Activated CD4-positive, alpha-beta T cell treated with anti-CD3 and anti-CD28 coated beads, Interleukin-2, amount 10 ng/mL, durations not matched to agents 7 days and 5 days (primary cell): ENCODE measurements at regions not wholly inside any gene's neighbourhood (a gene's known extent, or its start where the extent isn't known, plus 50 kb on each side); places are given as distances from the start of the nearest gene placed in this dataset.

Source experiments
- CTCF ChIA-PET: fragments of 350-600 bp; sonication (Branson Sonifier 250); formaldehyde crosslinking; loops from one replicate; lab custom pipeline; 2021; ENCODE audit warnings: antibody characterized with exemption; lab: Charles Lee
- POLR2A ChIA-PET: fragments of 350-600 bp; sonication (Branson Sonifier 250); formaldehyde crosslinking; loops from one replicate; lab custom pipeline; 2021; ENCODE audit warnings: antibody characterized with exemption; lab: Charles Lee
- DNase-seq: peaks from one replicate; pipeline ENCODE4 v3.0.0-alpha.2; 2020
- H3K27ac Mint-ChIP-seq: one replicate; pipeline ENCODE4 v1.8.0; 2021; ENCODE audit warnings: mild to moderate bottlenecking, moderate library complexity, mixed read lengths
- H3K27me3 Mint-ChIP-seq: one replicate; pipeline ENCODE4 v1.8.0; 2021; ENCODE audit warnings: mixed read lengths
- H3K36me3 Mint-ChIP-seq: one replicate; pipeline ENCODE4 v1.8.0; 2021; ENCODE audit warnings: low read depth, mixed read lengths
- H3K4me1 Mint-ChIP-seq: one replicate; pipeline ENCODE4 v1.8.0; 2021; ENCODE audit warnings: mixed read lengths
- H3K4me3 Mint-ChIP-seq: one replicate; pipeline ENCODE4 v1.8.0; 2021; ENCODE audit warnings: mild to moderate bottlenecking, moderate library complexity, mixed read lengths
- H3K9me3 Mint-ChIP-seq: one replicate; pipeline ENCODE4 v1.8.0; 2021; ENCODE audit warnings: mixed read lengths

DNA sequence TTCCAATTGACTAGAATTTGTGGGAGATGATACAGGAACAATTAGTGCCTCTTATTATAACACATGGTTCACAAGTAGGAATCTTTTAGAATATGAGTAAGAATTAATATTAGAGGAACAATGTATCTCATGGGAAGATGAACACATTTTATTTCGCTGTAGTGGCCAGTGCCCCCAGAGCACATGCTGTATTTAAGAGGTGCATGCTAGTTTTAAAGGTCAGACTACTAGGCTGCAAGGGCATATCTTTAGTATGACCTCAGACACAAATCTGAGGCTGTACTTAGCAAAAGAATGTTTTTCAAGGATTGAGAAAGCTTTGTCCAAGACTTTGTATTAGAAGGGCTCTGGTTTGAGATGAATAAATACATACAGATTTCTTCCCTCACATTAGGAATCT, 586.9 kb downstream of the CCER1 start:
- ChIA-PET POLR2A (no interaction called here), CTCF (no interaction called here)
- Mint-ChIP-seq H3K4me3 (no peak overlapping the region), H3K27ac (no peak overlapping the region), H3K36me3 (no peaks in the 10 kb centered on the region), H3K4me1 (no peaks in the 10 kb centered on the region), H3K9me3 (no peaks in the 10 kb centered on the region), H3K27me3 (no peaks in the 10 kb centered on the region)
- no peak for DNase-seq

DNA sequence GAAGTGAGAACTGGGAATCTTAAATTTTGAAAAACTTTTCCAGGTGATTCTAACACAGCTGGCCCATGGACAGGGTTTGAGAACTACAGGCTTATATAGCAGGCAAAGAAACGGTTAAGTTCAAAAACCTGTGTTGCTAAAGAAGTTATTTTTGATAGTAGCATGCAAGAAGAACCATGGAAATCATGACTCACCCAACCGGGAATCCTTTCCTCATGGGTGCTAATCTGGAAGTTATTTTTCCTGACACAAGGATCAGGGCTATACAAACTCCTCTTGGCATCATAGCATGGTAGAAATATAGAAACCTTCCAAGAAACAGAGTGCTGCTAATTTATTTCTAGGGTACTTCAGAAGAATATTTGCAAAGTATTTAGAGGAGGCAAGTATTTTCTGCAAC, 588.7 kb downstream of the CCER1 start:
- no peaks in the 10 kb centered on the region for H3K4me1 Mint-ChIP-seq
- H3K4me3 Mint-ChIP-seq, result no peak overlapping the region
- ChIA-PET CTCF (no interaction called here), POLR2A (no interaction called here)
- no peaks in the 10 kb centered on the region for H3K9me3 Mint-ChIP-seq
- no peak for DNase-seq
- no peaks in the 10 kb centered on the region for H3K36me3 Mint-ChIP-seq
- no peak overlapping the region for H3K27ac Mint-ChIP-seq
- no peaks in the 10 kb centered on the region for H3K27me3 Mint-ChIP-seq

DNA sequence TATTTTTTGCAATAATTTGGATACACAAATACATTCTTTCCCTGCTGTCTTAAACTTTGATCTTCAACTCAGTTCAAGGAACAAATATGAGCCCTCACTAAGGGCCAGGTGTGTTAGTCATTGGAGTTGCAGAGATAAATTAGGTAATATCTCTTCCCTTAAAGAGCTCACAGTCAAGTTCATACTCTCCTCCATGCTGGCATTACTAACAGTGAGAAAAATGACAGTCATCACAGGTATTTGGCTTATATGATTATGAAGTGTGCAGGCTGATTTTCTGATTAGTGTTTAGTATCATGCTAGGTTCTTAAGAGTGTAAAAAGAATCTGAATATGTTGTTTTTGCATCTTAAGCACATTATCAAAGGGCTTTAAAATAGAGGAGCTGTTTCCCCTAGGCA, 594.7 kb downstream of the CCER1 start:
- Mint-ChIP-seq H3K4me3 (no peak overlapping the region), H3K27me3 (no peaks in the 10 kb centered on the region), H3K4me1 (no peaks in the 10 kb centered on the region), H3K36me3 (no peaks in the 10 kb centered on the region), H3K27ac (no peak overlapping the region), H3K9me3 (no peaks in the 10 kb centered on the region)
- POLR2A ChIA-PET, result no interaction called here
- no peak for DNase-seq
- CTCF ChIA-PET, result no interaction called here

DNA sequence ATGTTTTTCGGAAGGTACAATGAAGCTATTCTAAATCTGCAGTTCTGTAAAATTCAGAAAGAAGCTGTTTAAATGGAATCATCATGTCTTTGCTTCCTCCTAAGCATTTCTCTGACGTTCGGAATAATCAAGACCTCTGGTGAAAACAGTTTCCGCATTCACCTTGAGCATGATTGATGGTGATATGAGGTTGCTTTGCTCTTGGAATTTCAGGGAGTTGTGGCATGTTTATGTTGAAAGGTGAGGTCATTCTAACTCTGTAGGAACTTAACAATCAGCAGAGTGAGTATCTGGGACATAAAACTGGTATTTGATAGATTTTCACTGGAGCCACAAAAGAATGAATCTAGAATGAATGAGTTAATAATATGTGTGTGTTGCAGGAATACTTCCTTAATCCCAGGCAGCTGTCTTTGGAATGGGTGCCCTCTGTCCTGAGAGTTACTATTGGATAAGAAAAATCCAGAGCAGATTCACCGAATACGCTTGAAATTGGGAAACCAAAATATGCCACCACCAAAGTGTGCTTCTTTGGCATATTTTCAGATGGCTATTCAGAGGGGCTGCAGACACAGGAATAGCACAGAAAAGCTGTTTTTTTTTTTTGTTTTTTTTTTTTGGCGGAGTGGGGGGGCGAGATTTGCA, 599.1 kb downstream of the CCER1 start:
- no peaks in the 10 kb centered on the region for H3K4me1 Mint-ChIP-seq
- H3K9me3 Mint-ChIP-seq, result no peaks in the 10 kb centered on the region
- no peaks in the 10 kb centered on the region for H3K36me3 Mint-ChIP-seq
- CTCF ChIA-PET, result interaction anchor here (0.6 to 1.2 kb wide), 2 partner anchors 9 to 110 kb away, joined by 3 read pairs; no protein-coding TSS in a partner anchor
- no peak overlapping the region for H3K4me3 Mint-ChIP-seq
- POLR2A ChIA-PET, result no interaction called here
- DNase-seq, result no peak
- H3K27me3 Mint-ChIP-seq, result no peaks in the 10 kb centered on the region
- no peak overlapping the region for H3K27ac Mint-ChIP-seq

DNA sequence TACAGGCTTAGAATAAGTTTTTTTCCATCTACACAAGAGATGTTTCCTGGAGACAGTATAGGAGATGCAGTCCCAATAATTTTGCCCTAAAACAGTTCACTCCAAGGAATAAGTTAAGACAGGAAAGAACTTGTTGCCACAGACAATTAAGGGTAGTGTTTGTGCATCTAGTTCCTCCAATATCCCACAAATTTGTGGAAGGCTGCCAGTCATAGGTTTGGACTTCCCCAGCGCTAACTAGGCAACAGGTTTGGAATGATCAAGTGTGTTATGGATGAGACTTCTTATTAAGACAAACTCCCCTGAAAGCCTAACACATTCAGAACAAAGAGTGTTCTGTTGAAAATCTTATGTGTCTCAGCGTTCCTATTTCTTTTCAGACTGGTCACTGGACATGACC, 611.0 kb downstream of the CCER1 start:
- DNase-seq, result no peak
- Mint-ChIP-seq H3K9me3 (no peaks in the 10 kb centered on the region), H3K27me3 (peaks cover 2% of the 10 kb centered on the region), H3K4me1 (no peaks in the 10 kb centered on the region), H3K27ac (no peak overlapping the region), H3K36me3 (no peaks in the 10 kb centered on the region), H3K4me3 (no peak overlapping the region)
- CTCF ChIA-PET, result no interaction called here
- POLR2A ChIA-PET, result no interaction called here

DNA sequence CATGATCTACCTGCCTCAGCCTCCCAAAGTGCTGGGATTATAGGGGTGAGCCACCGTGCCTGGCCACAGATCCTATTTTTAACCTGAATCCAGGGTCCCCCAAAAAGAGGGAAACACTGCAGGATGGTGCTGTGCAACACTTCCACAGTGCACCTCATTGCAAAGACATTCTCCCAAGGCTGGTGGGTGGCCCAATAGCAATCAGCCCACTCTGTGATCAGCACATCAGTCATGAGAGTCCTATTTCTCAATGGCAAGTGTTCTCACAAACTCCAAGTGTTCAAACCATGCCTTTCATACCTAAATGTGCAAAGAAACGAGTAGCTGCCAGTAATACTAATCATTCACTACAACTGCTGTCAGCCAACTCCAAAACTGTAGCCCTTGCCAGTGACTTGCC, 612.9 kb downstream of the CCER1 start:
- peaks cover 2% of the 10 kb centered on the region for H3K27me3 Mint-ChIP-seq
- H3K27ac Mint-ChIP-seq, result no peak overlapping the region
- ChIA-PET POLR2A (no interaction called here), CTCF (no interaction called here)
- H3K9me3 Mint-ChIP-seq, result no peaks in the 10 kb centered on the region
- H3K36me3 Mint-ChIP-seq, result no peaks in the 10 kb centered on the region
- DNase-seq, result no peak
- no peak overlapping the region for H3K4me3 Mint-ChIP-seq
- H3K4me1 Mint-ChIP-seq, result no peaks in the 10 kb centered on the region

DNA sequence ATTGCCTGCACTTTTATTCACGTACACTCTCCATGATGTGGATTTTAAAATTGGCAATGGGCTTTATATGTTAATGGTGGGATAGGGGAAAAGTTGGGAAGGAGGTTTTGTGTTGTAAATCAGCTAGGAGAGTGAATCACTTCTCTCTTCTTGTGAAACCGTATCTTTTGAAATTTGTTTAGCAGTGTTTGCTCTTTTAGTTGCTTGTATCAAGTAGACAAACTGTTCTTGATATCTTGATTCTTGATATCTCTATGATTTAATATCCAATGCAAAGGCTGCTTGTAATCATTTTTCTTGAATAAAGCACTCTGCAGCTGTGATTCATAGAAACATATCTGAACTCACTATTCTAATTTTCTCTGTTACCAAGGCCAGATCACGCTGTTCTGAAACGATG, 615.1 kb downstream of the CCER1 start:
- Mint-ChIP-seq H3K4me3 (no peak overlapping the region), H3K27me3 (peaks cover 4% of the 10 kb centered on the region), H3K9me3 (no peaks in the 10 kb centered on the region), H3K36me3 (no peaks in the 10 kb centered on the region), H3K27ac (no peak overlapping the region), H3K4me1 (no peaks in the 10 kb centered on the region)
- ChIA-PET CTCF (no interaction called here), POLR2A (no interaction called here)
- no peak for DNase-seq

DNA sequence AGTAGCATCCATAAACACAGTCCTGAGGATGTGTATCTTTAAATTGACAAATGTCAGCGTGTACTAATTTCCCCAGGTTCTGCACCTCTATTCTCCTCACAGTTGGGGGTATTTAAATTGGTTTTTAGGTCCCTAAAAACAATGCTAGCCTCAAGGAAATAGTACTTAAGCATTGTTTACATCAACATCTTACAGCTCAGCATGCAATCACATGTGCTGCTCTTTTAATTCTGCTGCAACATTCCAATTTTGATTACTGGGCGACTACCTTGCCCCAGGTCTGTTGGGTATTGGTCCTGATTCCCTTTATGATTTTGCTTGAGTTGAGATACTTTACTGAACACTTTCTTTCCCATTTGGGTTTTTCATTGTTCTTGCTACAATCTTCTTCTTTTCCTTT, 616.6 kb downstream of the CCER1 start:
- POLR2A ChIA-PET, result no interaction called here
- CTCF ChIA-PET, result no interaction called here
- Mint-ChIP-seq H3K9me3 (no peaks in the 10 kb centered on the region), H3K4me3 (no peak overlapping the region), H3K4me1 (no peaks in the 10 kb centered on the region), H3K36me3 (no peaks in the 10 kb centered on the region), H3K27ac (no peak overlapping the region), H3K27me3 (peaks cover 4% of the 10 kb centered on the region)
- DNase-seq, result no peak

DNA sequence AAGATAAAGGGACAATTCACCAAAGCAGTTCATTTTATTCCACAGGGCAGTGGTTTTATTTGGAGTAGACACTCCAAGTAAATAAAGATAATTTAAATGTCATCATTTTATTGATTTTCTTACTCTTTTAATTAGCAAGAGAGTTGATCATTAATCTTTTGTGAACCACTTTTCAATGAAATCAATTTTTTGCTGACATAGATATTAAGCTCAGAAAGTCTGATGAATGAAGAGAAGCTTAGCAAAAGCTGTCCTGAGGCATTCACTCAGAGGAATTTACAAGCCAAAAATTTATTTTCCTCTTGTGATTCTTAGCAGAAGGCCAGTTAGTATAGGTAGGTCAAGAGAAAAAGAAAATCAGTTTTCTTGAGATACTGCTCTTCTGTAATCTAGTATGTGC, 618.0 kb downstream of the CCER1 start:
- H3K4me3 Mint-ChIP-seq, result no peak overlapping the region
- DNase-seq, result no peak
- H3K27ac Mint-ChIP-seq, result no peak overlapping the region
- CTCF ChIA-PET, result interaction anchor here (0.8 kb wide), 1 partner anchor 273 kb away, joined by 3 read pairs; no protein-coding TSS in a partner anchor
- H3K27me3 Mint-ChIP-seq, result peaks cover 2% of the 10 kb centered on the region
- no peaks in the 10 kb centered on the region for H3K4me1 Mint-ChIP-seq
- POLR2A ChIA-PET, result no interaction called here
- H3K36me3 Mint-ChIP-seq, result no peaks in the 10 kb centered on the region
- H3K9me3 Mint-ChIP-seq, result no peaks in the 10 kb centered on the region

DNA sequence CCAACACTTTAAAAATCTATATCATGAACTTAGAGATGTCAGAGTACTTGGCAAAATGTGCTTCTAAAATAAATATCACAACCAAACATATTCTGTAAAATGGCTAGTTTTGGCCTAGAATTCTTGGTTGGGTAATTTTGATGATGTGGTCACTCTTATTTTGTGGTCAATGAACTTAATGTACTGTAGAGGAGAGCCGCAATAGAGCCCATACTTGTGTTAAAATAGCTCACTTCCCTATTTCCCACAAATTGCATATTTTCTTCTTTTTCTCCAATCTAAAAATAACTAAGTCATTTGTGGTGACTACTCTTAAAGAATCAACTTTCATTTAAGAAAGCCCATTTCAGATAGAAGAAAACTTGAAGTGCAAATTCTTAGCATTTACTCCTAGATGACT, 619.4 kb downstream of the CCER1 start:
- peaks cover 2% of the 10 kb centered on the region for H3K27me3 Mint-ChIP-seq
- DNase-seq, result no peak
- H3K36me3 Mint-ChIP-seq, result no peaks in the 10 kb centered on the region
- no peaks in the 10 kb centered on the region for H3K4me1 Mint-ChIP-seq
- H3K4me3 Mint-ChIP-seq, result no peak overlapping the region
- no peak overlapping the region for H3K27ac Mint-ChIP-seq
- no peaks in the 10 kb centered on the region for H3K9me3 Mint-ChIP-seq
- POLR2A ChIA-PET, result no interaction called here
- CTCF ChIA-PET, result no interaction called here

DNA sequence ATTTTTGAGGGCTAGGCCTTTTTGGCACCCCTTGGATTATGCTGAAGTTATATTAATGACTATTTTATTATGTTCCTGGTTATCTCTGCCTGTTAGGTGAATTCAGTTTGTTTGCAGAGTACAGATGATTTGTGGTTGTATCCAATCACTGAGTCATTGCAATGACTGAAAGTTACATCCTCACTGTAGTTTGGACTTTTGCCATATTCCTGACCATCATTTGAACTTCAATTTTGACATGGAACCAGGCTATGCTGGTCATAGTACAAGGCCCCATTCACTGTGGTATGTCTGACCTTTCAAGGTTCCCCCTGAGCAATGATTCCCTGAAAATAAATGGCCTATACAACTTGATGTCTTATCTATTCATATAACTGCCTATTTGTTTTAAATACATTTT, 621.0 kb downstream of the CCER1 start:
- H3K4me3 Mint-ChIP-seq, result no peak overlapping the region
- no peak overlapping the region for H3K27ac Mint-ChIP-seq
- H3K4me1 Mint-ChIP-seq, result no peaks in the 10 kb centered on the region
- DNase-seq, result no peak
- no peaks in the 10 kb centered on the region for H3K36me3 Mint-ChIP-seq
- H3K27me3 Mint-ChIP-seq, result peaks cover 2% of the 10 kb centered on the region
- POLR2A ChIA-PET, result no interaction called here
- CTCF ChIA-PET, result no interaction called here
- H3K9me3 Mint-ChIP-seq, result no peaks in the 10 kb centered on the region

DNA sequence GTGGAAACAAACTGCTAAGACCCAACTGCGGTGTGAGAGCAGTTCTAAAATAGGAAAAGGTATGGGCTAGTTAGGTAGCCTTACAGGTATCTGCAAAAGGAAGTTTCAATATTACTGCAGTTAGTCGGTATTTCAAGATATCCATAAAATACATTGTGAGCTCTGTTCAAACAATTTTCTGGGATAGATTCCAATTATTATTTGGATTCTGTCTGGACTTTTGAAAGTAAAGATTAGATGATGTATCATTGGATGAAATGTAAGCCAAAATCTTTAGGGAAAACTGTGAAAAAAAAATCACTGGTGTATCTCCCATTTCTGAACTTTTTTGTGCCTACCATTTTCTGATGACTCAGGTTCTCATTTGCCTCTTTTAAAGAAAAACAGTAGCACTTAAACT, 621.6 kb downstream of the CCER1 start:
- CTCF ChIA-PET, result no interaction called here
- no peak for DNase-seq
- H3K27ac Mint-ChIP-seq, result no peak overlapping the region
- H3K27me3 Mint-ChIP-seq, result peaks cover 2% of the 10 kb centered on the region
- H3K36me3 Mint-ChIP-seq, result no peaks in the 10 kb centered on the region
- no peak overlapping the region for H3K4me3 Mint-ChIP-seq
- no peaks in the 10 kb centered on the region for H3K9me3 Mint-ChIP-seq
- POLR2A ChIA-PET, result no interaction called here
- H3K4me1 Mint-ChIP-seq, result no peaks in the 10 kb centered on the region

DNA sequence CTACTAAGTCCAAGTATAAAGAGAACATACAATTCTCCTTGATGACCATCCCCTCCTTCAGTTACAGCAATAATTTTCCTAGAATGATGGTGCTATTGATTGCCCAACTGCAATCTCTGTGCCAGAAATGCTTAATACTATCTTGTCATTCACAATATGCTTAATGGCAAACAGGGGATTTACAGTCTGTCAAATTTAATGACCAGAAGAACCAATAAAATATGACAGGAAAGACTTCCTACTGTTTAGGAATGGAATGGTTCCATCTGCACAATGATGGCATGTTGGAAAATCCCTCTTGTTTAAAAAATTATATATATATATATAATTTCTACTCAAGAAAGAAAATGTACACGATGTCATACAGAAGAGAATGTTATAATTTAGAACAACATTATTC, 623.2 kb downstream of the CCER1 start:
- Mint-ChIP-seq H3K27me3 (peaks cover 1% of the 10 kb centered on the region), H3K9me3 (no peaks in the 10 kb centered on the region), H3K4me1 (no peaks in the 10 kb centered on the region), H3K27ac (no peak overlapping the region), H3K36me3 (no peaks in the 10 kb centered on the region), H3K4me3 (no peak overlapping the region)
- ChIA-PET POLR2A (no interaction called here), CTCF (no interaction called here)
- no peak for DNase-seq

DNA sequence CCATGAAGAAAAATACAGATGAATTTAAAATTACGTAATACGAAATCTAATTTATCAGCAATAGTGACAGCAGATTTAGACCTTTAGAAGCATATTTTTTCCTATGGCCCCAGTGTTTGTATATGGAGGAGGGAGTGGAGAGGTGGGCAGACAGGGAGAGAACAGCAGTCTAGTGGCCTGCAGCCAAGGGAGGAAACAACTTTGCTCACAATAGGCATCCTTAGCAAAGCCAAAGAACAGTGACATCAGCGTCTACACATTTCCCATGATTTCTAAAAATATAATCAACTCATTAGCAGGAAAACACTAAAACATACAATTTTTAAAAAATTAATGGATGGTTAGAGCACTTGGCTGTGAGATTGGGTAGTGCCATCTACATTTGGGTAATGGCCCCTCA, 622.6 kb upstream of the ATP2B1 start:
- Mint-ChIP-seq H3K4me3 (no peak overlapping the region), H3K27ac (no peak overlapping the region), H3K4me1 (no peaks in the 10 kb centered on the region), H3K27me3 (no peaks in the 10 kb centered on the region), H3K9me3 (no peaks in the 10 kb centered on the region), H3K36me3 (no peaks in the 10 kb centered on the region)
- no peak for DNase-seq
- CTCF ChIA-PET, result interaction anchor here (0.6 kb wide), 1 partner anchor 581 kb away, joined by 3 read pairs; no protein-coding TSS in a partner anchor
- POLR2A ChIA-PET, result no interaction called here
